Stomach (tissue), 8 donors: ENCODE measurements at regions not wholly inside any gene's neighbourhood (a gene's known extent, or its start where the extent isn't known, plus 50 kb on each side); places are given as distances from the start of the nearest gene placed in this dataset.

Source experiments
- DNase-seq, 2 donors: peaks; one replicate each; pipeline versions ENCODE4 v3.0.0 to v3.0.0-alpha.2; 2013 to 2019
- H3K27ac ChIP-seq, 5 donors: fragments of 200-600 bp in 4 of 5; sonication (generic) in 4 of 5; one replicate each; pipeline ENCODE4 v1.5.1; 2013 to 2019; ENCODE audit warnings: mild to moderate bottlenecking in 1 of 5, moderate library complexity in 1 of 5
- H3K27me3 ChIP-seq, 3 donors: fragments of 200-600 bp; sonication (generic); one replicate each; pipeline ENCODE4 v1.5.1; 2017 to 2019; ENCODE audit warnings: mixed run types in 1 of 3
- H3K36me3 ChIP-seq, 4 donors: fragments of 200-600 bp; sonication (generic); 1 replicate in 3 of 4; 2 replicates in 1 of 4; pipeline ENCODE4 v1.5.1; 2016 to 2019
- H3K4me1 ChIP-seq, 4 donors: fragments of 200-600 bp; sonication (generic); one replicate each; pipeline ENCODE4 v1.5.1; 2016 to 2019
- H3K4me3 ChIP-seq, 4 donors: fragments of 200-600 bp; sonication (generic) in 3 of 4; one replicate each; pipeline ENCODE4 v1.5.1; 2016 to 2019; ENCODE audit warnings: mild to moderate bottlenecking in 1 of 4
- H3K9me3 ChIP-seq, 4 donors: fragments of 200-600 bp; sonication (generic); one replicate each; pipeline ENCODE4 v1.5.1; 2016 to 2019
- EP300 ChIP-seq: sonication (generic); formaldehyde crosslinking; IDR thresholded peaks from one replicate; pipeline ENCODE4 v1.6.1; 2017; ENCODE audit warnings: antibody characterized with exemption
- POLR2A ChIP-seq, 4 donors: fragments of 450-650 bp; IDR thresholded peaks; one replicate each; pipeline ENCODE4 v1.6.1; 2016; ENCODE audit warnings: antibody characterized with exemption in 4 of 4, control low read depth in 2 of 4, mild to moderate bottlenecking in 1 of 4, moderate library complexity in 1 of 4
- POLR2AphosphoS5 ChIP-seq, 3 donors: sonication (generic); formaldehyde crosslinking; IDR thresholded peaks; one replicate each; pipeline ENCODE4 v1.6.1; 2016; ENCODE audit warnings: antibody characterized with exemption in 3 of 3
- WGBS, 5 donors: extraction: QIAGEN DNeasy Blood & Tissue Kit in 3 of 5; methylation state at CpG; one replicate each; pipeline versions ENCODE4 v1.1.5 to v1.1.7; 2013 to 2018; 5-methylcytosine and 5-hydroxymethylcytosine counted together
- intact Hi-C: fragments of 100-400 bp; cut with DNase I; formaldehyde crosslinking; loops from one replicate; pipeline ENCODE4 v1.15.1; 2023; ENCODE audit warnings: low total_unique reads
- TF ChIP-seq, protein P1 (sequence below), 7 experiments: fragments of 450-650 bp in 4 of 7; fragments of 200-600 bp in 3 of 7; sonication (generic) in 3 of 7; IDR thresholded peaks; one replicate each; pipeline ENCODE4 v1.5.1; 2016 to 2019; ENCODE audit warnings: antibody characterized with exemption in 7 of 7, control low read depth in 2 of 7, mild to moderate bottlenecking in 1 of 7
- donor health status: healthy with polysubstance abuse.
- donor health status: Bipolar disorder and iron deficiency.
- donor health status: healthy.

DNA sequence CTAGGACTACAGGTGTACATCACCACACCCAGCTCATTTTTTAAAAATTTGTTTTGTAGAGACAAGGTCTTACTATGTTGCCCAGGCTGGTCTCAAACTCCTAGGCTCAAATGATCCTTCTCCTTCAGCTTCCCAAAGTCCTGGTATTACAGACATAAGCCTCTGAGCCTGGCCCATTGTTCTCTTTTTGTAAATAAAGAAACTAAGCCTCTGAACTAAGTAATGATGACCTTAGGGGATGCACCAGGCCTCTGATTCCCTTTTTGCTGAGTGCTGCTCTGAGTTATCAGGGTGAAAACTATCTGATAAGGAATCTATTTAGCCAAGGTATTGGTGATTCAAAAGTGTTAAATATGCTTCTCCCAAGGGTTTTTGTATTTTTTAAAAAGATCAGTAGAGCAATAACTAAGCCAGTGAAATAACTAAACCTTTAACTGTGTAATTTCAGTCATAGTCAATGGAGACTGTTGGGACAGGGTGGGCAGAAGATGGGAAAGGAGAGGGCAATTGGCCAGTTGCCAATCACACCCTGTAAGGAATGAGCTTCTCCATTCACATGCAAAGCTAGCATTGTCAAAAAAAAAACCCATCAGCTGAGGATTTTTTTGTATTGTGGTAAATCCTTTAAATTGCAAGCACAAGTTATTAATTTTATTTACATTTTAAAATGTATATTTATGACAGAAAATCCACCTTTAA, 194.8 kb upstream of the PFN2 start:
- peaks cover 0 to 10% (median 0%) of the 10 kb centered on the region in 4 donors for H3K4me1 ChIP-seq
- TF ChIP-seq POLR2A (IDR thresholded peaks at IDR 0.05): no peak
- TF ChIP-seq, protein P1, sequence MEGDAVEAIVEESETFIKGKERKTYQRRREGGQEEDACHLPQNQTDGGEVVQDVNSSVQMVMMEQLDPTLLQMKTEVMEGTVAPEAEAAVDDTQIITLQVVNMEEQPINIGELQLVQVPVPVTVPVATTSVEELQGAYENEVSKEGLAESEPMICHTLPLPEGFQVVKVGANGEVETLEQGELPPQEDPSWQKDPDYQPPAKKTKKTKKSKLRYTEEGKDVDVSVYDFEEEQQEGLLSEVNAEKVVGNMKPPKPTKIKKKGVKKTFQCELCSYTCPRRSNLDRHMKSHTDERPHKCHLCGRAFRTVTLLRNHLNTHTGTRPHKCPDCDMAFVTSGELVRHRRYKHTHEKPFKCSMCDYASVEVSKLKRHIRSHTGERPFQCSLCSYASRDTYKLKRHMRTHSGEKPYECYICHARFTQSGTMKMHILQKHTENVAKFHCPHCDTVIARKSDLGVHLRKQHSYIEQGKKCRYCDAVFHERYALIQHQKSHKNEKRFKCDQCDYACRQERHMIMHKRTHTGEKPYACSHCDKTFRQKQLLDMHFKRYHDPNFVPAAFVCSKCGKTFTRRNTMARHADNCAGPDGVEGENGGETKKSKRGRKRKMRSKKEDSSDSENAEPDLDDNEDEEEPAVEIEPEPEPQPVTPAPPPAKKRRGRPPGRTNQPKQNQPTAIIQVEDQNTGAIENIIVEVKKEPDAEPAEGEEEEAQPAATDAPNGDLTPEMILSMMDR (IDR thresholded peaks at IDR 0.05): no peak
- TF ChIP-seq POLR2AphosphoS5 (IDR thresholded peaks at IDR 0.05): no peak
- no peak overlapping the region for H3K27ac ChIP-seq
- intact Hi-C loops: no loop called here
- no peak for DNase-seq
- H3K4me3 ChIP-seq: no peak overlapping the region
- no peaks in the 10 kb centered on the region for H3K9me3 ChIP-seq
- H3K36me3 ChIP-seq: no peaks in the 10 kb centered on the region
- no peaks in the 10 kb centered on the region for H3K27me3 ChIP-seq

DNA sequence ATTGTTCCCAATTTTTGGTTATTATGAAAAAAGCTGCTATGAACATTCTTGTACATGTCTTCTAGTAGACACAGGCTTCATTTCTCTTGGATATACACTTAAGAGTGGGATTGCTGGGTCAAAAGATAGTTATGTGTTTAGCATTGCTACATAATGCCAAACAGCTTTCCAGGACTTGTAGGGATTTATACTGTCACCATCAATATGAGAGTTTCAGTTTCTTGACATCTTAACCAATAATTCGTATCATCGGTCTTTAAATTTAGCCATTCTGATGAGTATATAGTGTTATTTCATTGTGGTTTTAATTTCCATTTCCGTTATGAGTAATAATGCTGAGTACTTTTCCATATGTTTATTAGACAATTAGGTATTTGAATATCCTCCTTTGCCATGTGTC, 190.3 kb upstream of the PFN2 start:
- no peak overlapping the region for H3K27ac ChIP-seq
- no peaks in the 10 kb centered on the region for H3K27me3 ChIP-seq
- TF ChIP-seq EP300 (no peak), POLR2A (IDR thresholded peaks at IDR 0.05) (no peak), POLR2AphosphoS5 (IDR thresholded peaks at IDR 0.05) (no peak)
- TF ChIP-seq, protein P1 (IDR thresholded peaks at IDR 0.05): no peak
- no peaks in the 10 kb centered on the region for H3K9me3 ChIP-seq
- 87 to 95% (median 92%) methylated on average over 3 of the region's 3 CpGs for WGBS, 5 donors
- H3K4me1 ChIP-seq: no peaks in the 10 kb centered on the region
- intact Hi-C loops: no loop called here
- DNase-seq: no peak
- no peak overlapping the region for H3K4me3 ChIP-seq
- no peaks in the 10 kb centered on the region for H3K36me3 ChIP-seq

DNA sequence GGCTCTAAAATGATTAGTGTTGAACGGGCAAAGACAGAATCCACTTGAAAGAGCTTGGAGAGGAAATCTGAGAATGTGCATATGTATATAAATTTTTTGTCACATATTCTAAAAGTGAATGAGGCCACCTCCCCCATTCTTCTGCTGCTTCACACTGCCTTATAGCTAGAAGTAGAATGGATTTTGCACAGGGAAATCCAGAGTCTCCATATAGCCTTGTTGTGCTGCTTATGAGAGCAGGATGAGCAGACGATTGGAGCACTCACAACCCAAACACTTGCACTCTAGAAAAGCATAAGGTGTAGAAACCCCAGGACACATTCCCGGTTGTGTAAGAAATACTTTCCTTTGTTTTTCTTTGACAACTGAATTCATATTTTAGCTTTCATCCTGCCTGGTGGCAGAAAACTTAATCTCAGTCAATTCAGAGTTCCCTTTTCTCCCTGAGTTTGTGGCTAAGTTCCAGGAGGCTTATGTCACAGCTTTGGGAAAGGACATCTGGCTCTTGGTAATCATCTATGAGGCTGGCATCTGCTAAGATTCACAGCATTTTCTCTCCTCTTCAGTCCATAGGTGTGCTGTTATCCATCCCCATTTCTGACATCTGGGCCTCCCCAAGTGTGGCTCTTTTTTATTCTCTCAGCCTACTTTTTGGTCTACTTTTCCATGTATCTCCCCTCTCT, 188.4 kb upstream of the PFN2 start:
- Histone ChIP-seq H3K4me1 (no peaks in the 10 kb centered on the region), H3K27ac (no peak overlapping the region), H3K9me3 (no peaks in the 10 kb centered on the region), H3K27me3 (no peaks in the 10 kb centered on the region), H3K36me3 (no peaks in the 10 kb centered on the region), H3K4me3 (no peak overlapping the region)
- WGBS, 5 donors: 60 to 76% (median 73%) methylated on average over 3 of the region's 3 CpGs
- intact Hi-C loops: no loop called here
- peak in 1 of 2 donors; percentile 62 for DNase-seq
- TF ChIP-seq POLR2A (IDR thresholded peaks at IDR 0.05): no peak
- TF ChIP-seq POLR2AphosphoS5 (IDR thresholded peaks at IDR 0.05): no peak
- TF ChIP-seq, protein P1 (IDR thresholded peaks at IDR 0.05): no peak
- TF ChIP-seq EP300: no peak

DNA sequence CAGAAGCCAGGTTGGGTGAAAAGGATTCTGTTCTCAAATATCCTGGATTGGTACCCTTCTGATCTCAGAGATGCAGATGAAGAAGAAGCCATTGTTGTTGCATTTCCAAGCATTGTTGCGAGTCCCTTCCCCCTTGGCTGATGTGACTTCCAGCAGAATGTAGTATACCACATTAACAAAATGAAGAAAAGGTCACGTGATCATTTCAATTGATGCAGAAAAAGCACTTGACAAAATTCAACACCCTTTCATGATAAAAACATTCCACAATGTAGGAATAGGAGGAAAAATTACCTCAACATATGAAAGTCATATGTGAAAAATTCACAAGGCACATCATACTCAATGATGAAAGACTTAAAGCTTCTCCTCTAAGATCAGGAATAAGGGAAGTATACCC, 181.9 kb upstream of the PFN2 start:
- no peak overlapping the region for H3K27ac ChIP-seq
- no peaks in the 10 kb centered on the region for H3K27me3 ChIP-seq
- TF ChIP-seq, protein P1 (IDR thresholded peaks at IDR 0.05): no peak
- no peak for TF ChIP-seq POLR2AphosphoS5 (IDR thresholded peaks at IDR 0.05)
- TF ChIP-seq POLR2A (IDR thresholded peaks at IDR 0.05): no peak
- TF ChIP-seq EP300: no peak
- H3K4me1 ChIP-seq: peaks cover 0 to 8% (median 1%) of the 10 kb centered on the region in 4 donors
- no peaks in the 10 kb centered on the region for H3K36me3 ChIP-seq
- intact Hi-C loops: no loop called here
- 87 to 94% (median 89%) methylated on average over 2 of the region's 2 CpGs for WGBS, 5 donors
- no peak for DNase-seq
- no peaks in the 10 kb centered on the region for H3K9me3 ChIP-seq
- H3K4me3 ChIP-seq: no peak overlapping the region
